ENCODE measurements at regions not wholly inside any gene's neighbourhood (a gene's known extent, or its start where the extent isn't known, plus 50 kb on each side); places are given as distances from the start of the nearest gene placed in this dataset.

- peak in 1 of 2 donors; percentile 13 for DNase-seq (ENCODE audit: low read depth in 2 of 2)
- TF ChIP-seq, protein P1, sequence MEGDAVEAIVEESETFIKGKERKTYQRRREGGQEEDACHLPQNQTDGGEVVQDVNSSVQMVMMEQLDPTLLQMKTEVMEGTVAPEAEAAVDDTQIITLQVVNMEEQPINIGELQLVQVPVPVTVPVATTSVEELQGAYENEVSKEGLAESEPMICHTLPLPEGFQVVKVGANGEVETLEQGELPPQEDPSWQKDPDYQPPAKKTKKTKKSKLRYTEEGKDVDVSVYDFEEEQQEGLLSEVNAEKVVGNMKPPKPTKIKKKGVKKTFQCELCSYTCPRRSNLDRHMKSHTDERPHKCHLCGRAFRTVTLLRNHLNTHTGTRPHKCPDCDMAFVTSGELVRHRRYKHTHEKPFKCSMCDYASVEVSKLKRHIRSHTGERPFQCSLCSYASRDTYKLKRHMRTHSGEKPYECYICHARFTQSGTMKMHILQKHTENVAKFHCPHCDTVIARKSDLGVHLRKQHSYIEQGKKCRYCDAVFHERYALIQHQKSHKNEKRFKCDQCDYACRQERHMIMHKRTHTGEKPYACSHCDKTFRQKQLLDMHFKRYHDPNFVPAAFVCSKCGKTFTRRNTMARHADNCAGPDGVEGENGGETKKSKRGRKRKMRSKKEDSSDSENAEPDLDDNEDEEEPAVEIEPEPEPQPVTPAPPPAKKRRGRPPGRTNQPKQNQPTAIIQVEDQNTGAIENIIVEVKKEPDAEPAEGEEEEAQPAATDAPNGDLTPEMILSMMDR (IDR thresholded peaks at IDR 0.05; ENCODE audit: low read depth, low read length): no peak
- H3K4me3 ChIP-seq (replicated peaks in 1 of 2; ENCODE audit: low read depth in 2 of 2, low read length in 2 of 2): no peak overlapping the region
Measured at GRCh38 chr5:89349246-89349980, 466.4 kb upstream of the MEF2C start.

DNA sequence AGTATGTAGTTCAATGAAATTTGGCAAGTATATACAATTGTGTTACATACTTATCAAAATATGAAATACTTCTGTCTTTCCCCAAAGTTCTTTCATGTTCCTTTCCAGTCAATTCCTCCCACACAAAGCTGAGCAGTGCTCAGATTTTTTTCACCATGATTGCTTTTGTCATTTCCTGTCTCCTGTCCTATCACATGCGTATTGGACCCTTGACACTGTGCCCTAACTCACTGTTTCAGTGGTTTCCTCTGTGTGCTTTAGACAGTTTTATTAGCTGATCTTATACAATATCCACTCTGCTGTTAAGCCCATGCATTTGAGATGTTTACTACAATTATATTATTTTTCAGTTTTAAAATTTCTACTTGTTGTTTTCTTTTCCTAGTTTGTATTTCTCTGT is 463.6 kb upstream of the MEF2C start:
- H3K4me3 ChIP-seq (replicated peaks in 1 of 2; ENCODE audit: low read depth in 2 of 2, low read length in 2 of 2): no peak overlapping the region
- TF ChIP-seq, protein P1 (IDR thresholded peaks at IDR 0.05; ENCODE audit: low read depth, low read length): no peak
- DNase-seq (ENCODE audit: low read depth in 2 of 2): peak; percentile 4 to 18

DNA sequence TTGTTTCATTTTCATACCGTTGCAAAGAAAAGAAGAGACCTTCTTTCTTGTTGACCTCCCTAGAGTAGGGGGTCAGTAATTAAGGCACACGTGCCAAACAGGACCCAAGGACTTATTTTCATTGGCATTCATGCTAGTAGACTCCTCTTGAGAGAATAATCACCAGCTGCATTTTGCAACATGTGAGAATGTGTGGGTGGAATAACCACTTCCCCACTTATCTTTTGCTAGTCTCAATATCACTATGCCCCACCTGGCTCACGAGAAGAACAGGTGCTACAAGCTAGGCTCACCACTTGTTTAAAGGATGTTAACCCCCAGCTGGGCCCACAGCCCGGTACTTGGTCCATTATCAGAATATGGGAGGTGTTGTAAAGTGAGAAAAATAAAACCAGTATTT is 460.7 kb upstream of the MEF2C start:
- H3K4me3 ChIP-seq (replicated peaks in 1 of 2; ENCODE audit: low read depth in 2 of 2, low read length in 2 of 2): no peak overlapping the region
- TF ChIP-seq, protein P1 (IDR thresholded peaks at IDR 0.05; ENCODE audit: low read depth, low read length): no peak
- DNase-seq (ENCODE audit: low read depth in 2 of 2): peak in 1 of 2 donors; percentile 9

GRCh38 chr5:89342106-89342876 is 459.3 kb upstream of the MEF2C start:
- no peak overlapping the region for H3K4me3 ChIP-seq (replicated peaks in 1 of 2; ENCODE audit: low read depth in 2 of 2, low read length in 2 of 2)

GRCh38 chr5:89338935-89339334 is 456.0 kb upstream of the MEF2C start:
- no peak overlapping the region for H3K4me3 ChIP-seq (replicated peaks in 1 of 2; ENCODE audit: low read depth in 2 of 2, low read length in 2 of 2)
- TF ChIP-seq, protein P1 (IDR thresholded peaks at IDR 0.05; ENCODE audit: low read depth, low read length): no peak
- DNase-seq (ENCODE audit: low read depth in 2 of 2): peak; percentile 70 to 71

More at GRCh38 chr5:89342106-89342876, 459.3 kb upstream of the MEF2C start:
- peak; percentile 47 to 87 for DNase-seq (ENCODE audit: low read depth in 2 of 2)
- TF ChIP-seq, protein P1 (IDR thresholded peaks at IDR 0.05; ENCODE audit: low read depth, low read length): no peak

DNA sequence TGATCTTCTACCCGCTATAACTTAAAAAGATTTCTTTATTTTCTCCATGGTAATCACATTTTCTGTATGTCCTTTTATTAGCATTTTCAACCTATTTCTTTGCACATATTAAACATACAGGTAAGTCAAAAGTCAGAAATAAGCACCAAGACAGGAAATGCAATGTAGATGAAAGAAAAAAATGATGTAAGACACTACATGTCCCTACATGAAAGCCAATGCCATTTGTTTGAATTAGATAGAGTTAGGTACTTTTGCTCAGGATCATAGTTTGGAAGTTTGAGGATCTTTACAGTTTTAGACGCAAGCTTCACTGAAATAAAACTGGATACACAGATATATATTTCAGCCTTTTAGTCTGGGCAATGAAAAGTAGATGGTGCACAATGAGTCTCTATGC is 453.1 kb upstream of the MEF2C start:
- TF ChIP-seq, protein P1 (IDR thresholded peaks at IDR 0.05; ENCODE audit: low read depth, low read length): no peak
- no peak for DNase-seq (ENCODE audit: low read depth in 2 of 2)
- no peak overlapping the region for H3K4me3 ChIP-seq (replicated peaks in 1 of 2; ENCODE audit: low read depth in 2 of 2, low read length in 2 of 2)

Data from cardiac fibroblast (primary cell).